ENCODE measurements at regions not wholly inside any gene's neighbourhood (a gene's known extent, or its start where the extent isn't known, plus 50 kb on each side); places are given as distances from the start of the nearest gene placed in this dataset.

- no peak overlapping the region for H3K4me3 ChIP-seq (ENCODE audit: low read depth in 1 of 2, low read length in 1 of 2)
- no peak overlapping the region for H3K27ac ChIP-seq
- H3K9me3 ChIP-seq: no peaks in the 10 kb centered on the region
- H3K4me1 ChIP-seq (ENCODE audit: control insufficient read depth in 1 of 2, insufficient read depth in 1 of 2, low read depth in 1 of 2, low read length in 1 of 2): no peaks in the 10 kb centered on the region
- no peaks in the 10 kb centered on the region for H3K36me3 ChIP-seq
- TF ChIP-seq, protein P1, sequence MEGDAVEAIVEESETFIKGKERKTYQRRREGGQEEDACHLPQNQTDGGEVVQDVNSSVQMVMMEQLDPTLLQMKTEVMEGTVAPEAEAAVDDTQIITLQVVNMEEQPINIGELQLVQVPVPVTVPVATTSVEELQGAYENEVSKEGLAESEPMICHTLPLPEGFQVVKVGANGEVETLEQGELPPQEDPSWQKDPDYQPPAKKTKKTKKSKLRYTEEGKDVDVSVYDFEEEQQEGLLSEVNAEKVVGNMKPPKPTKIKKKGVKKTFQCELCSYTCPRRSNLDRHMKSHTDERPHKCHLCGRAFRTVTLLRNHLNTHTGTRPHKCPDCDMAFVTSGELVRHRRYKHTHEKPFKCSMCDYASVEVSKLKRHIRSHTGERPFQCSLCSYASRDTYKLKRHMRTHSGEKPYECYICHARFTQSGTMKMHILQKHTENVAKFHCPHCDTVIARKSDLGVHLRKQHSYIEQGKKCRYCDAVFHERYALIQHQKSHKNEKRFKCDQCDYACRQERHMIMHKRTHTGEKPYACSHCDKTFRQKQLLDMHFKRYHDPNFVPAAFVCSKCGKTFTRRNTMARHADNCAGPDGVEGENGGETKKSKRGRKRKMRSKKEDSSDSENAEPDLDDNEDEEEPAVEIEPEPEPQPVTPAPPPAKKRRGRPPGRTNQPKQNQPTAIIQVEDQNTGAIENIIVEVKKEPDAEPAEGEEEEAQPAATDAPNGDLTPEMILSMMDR (IDR thresholded peaks at IDR 0.05): no peak
- H3K27me3 ChIP-seq: no peaks in the 10 kb centered on the region
Observed at GRCh38 chr6:147829835-147830234, 321.3 kb downstream of the SAMD5 start.

GRCh38 chr6:147831356-147831755, 322.9 kb downstream of the SAMD5 start:
- Histone ChIP-seq H3K4me3 (ENCODE audit: low read depth in 1 of 2, low read length in 1 of 2) (no peak overlapping the region), H3K27me3 (no peaks in the 10 kb centered on the region), H3K9me3 (no peaks in the 10 kb centered on the region), H3K27ac (no peak overlapping the region), H3K36me3 (no peaks in the 10 kb centered on the region), H3K4me1 (ENCODE audit: control insufficient read depth in 1 of 2, insufficient read depth in 1 of 2, low read depth in 1 of 2, low read length in 1 of 2) (no peaks in the 10 kb centered on the region)
- TF ChIP-seq, protein P1 (IDR thresholded peaks at IDR 0.05): no peak

- Histone ChIP-seq H3K36me3 (no peaks in the 10 kb centered on the region), H3K27me3 (no peaks in the 10 kb centered on the region), H3K4me3 (ENCODE audit: low read depth in 1 of 2, low read length in 1 of 2) (no peak overlapping the region), H3K9me3 (no peaks in the 10 kb centered on the region), H3K27ac (no peak overlapping the region), H3K4me1 (ENCODE audit: control insufficient read depth in 1 of 2, insufficient read depth in 1 of 2, low read depth in 1 of 2, low read length in 1 of 2) (no peaks in the 10 kb centered on the region)
- TF ChIP-seq, protein P1 (IDR thresholded peaks at IDR 0.05): no peak
Observed at GRCh38 chr6:147833607-147834006, 325.1 kb downstream of the SAMD5 start.

- Histone ChIP-seq H3K27ac (no peak overlapping the region), H3K4me1 (ENCODE audit: control insufficient read depth in 1 of 2, insufficient read depth in 1 of 2, low read depth in 1 of 2, low read length in 1 of 2) (no peaks in the 10 kb centered on the region), H3K36me3 (no peaks in the 10 kb centered on the region), H3K9me3 (no peaks in the 10 kb centered on the region), H3K4me3 (ENCODE audit: low read depth in 1 of 2, low read length in 1 of 2) (no peak overlapping the region), H3K27me3 (no peaks in the 10 kb centered on the region)
- TF ChIP-seq, protein P1 (IDR thresholded peaks at IDR 0.05): no peak
Observed at GRCh38 chr6:147834084-147834776, 325.7 kb downstream of the SAMD5 start.

- Histone ChIP-seq H3K27ac (no peak overlapping the region), H3K4me1 (ENCODE audit: control insufficient read depth in 1 of 2, insufficient read depth in 1 of 2, low read depth in 1 of 2, low read length in 1 of 2) (no peaks in the 10 kb centered on the region), H3K9me3 (no peaks in the 10 kb centered on the region), H3K36me3 (no peaks in the 10 kb centered on the region), H3K27me3 (no peaks in the 10 kb centered on the region), H3K4me3 (ENCODE audit: low read depth in 1 of 2, low read length in 1 of 2) (no peak overlapping the region)
- TF ChIP-seq, protein P1 (IDR thresholded peaks at IDR 0.05): no peak
Observed at GRCh38 chr6:147837540-147837939, 329.1 kb downstream of the SAMD5 start.

All from neutrophil (primary cell).